K562 (cell line): ENCODE measurements at regions not wholly inside any gene's neighbourhood (a gene's known extent, or its start where the extent isn't known, plus 50 kb on each side); places are given as distances from the start of the nearest gene placed in this dataset.

Experiments
- ATAC-seq: fragments of 200-7000 bp; cut with Tn5 transposase; 3 replicates; pipeline ENCODE4 v1.9.1; 2020; ENCODE audit warnings: moderate library complexity
- BruUV-seq: library from RNA; stranded (reverse); fragments of 400-500 nt; replicated peaks from 2 replicates; lab custom pipeline; 2021; lab: Mats Ljungman, UMichigan
- CTCF ChIA-PET: fragments of 300-600 bp; formaldehyde crosslinking; extraction: SDS; loops from one replicate; lab custom pipeline; 2021; ENCODE audit warnings: low intra/inter-chr PET ratio; lab: Yijun Ruan, JAX
- POLR2A ChIA-PET: fragments of 300-600, 350-650 bp; sonication (Branson Sonifier 250); formaldehyde crosslinking; extraction: SDS; loops from one replicate; lab custom pipeline; 2021; ENCODE audit warnings: antibody characterized with exemption, inconsistent platforms; lab: Yijun Ruan, JAX
- DNase-seq, 4 experiments: peaks; one replicate each; pipeline versions ENCODE4 v3.0.0 to v3.0.0-alpha.2; 2011 to 2018; ENCODE audit warnings: low spot score in 3 of 4, mixed read lengths in 3 of 4; ENCODE audit errors: extremely low read depth in 1 of 4
- FAIRE-seq: peaks from 2 replicates; lab custom pipeline; 2011; peaks lifted over from hg19 to GRCh38; lab: Jason Lieb, UNC
- H2AFZ ChIP-seq: 2 replicates; pipeline ENCODE4 v1.6.0; 2011; ENCODE audit warnings: low read depth, low read length, control low read depth, inconsistent platforms
- H3K27ac ChIP-seq: fragments of 200-600 bp; 3 replicates; pipeline ENCODE4 v1.8.0; 2011; ENCODE audit warnings: low read depth, mild to moderate bottlenecking, control low read depth, inconsistent platforms, low read length, moderate library complexity, mixed read lengths; ENCODE audit errors: extremely low read depth
- H3K27me3 ChIP-seq, 2 experiments: fragments of 300-600 bp in 1 of 2; 2 replicates in 1 of 2; 3 replicates in 1 of 2; pipeline versions ENCODE4 v1.6.0 to v1.8.0; 2011; ENCODE audit warnings: inconsistent platforms in 2 of 2, low read length in 2 of 2, mild to moderate bottlenecking in 1 of 2, mixed read lengths in 1 of 2, moderate library complexity in 1 of 2; ENCODE audit not compliant: control insufficient read depth in 2 of 2, insufficient read depth in 2 of 2
- H3K36me3 ChIP-seq: fragments of 300-600 bp; 3 replicates; pipeline ENCODE4 v1.8.0; 2011; ENCODE audit warnings: mild to moderate bottlenecking, low read length, inconsistent platforms; ENCODE audit not compliant: control insufficient read depth, insufficient read depth
- H3K4me1 ChIP-seq, 2 experiments: fragments of 200-600 bp in 1 of 2; replicated peaks in 1 of 2; 2 replicates in 1 of 2; 3 replicates in 1 of 2; pipeline versions ENCODE4 v1.5.1 to v1.8.0; 2011; ENCODE audit warnings: inconsistent platforms in 2 of 2, low read length in 2 of 2, mild to moderate bottlenecking in 1 of 2, mixed read lengths in 1 of 2, moderate library complexity in 1 of 2; ENCODE audit not compliant: control insufficient read depth in 2 of 2, insufficient read depth in 2 of 2
- H3K4me2 ChIP-seq: 2 replicates; pipeline ENCODE4 v1.6.1; 2011; ENCODE audit warnings: low read length, control low read depth, inconsistent platforms, mixed read lengths; ENCODE audit not compliant: insufficient read depth
- H3K4me3 ChIP-seq: fragments of 200-600 bp; sonication (generic), shearing (Covaris generic); 2 replicates; pipeline ENCODE4 v1.5.1; 2016; ENCODE audit warnings: control low read depth, inconsistent platforms
- H3K79me2 ChIP-seq: fragments of 200-600 bp; 3 replicates; pipeline ENCODE4 v1.8.0; 2011; ENCODE audit warnings: low read length, inconsistent platforms; ENCODE audit not compliant: control insufficient read depth, insufficient read depth
- H3K9ac ChIP-seq, 2 experiments: 2 replicates each; pipeline versions ENCODE4 v1.6.0 to v1.6.1; 2011; ENCODE audit warnings: low read depth in 2 of 2, low read length in 2 of 2, control low read depth in 1 of 2, inconsistent platforms in 1 of 2, mild to moderate bottlenecking in 1 of 2, mixed read lengths in 1 of 2; ENCODE audit not compliant: insufficient read depth in 1 of 2
- H3K9me1 ChIP-seq: one replicate; pipeline ENCODE4 v1.6.0; 2011; ENCODE audit warnings: inconsistent platforms, mild to moderate bottlenecking, low read length, moderate library complexity; ENCODE audit not compliant: control insufficient read depth, insufficient read depth
- H3K9me3 ChIP-seq: replicated peaks from 2 replicates; pipeline ENCODE4 v1.5.1; 2011; ENCODE audit warnings: low read depth, low read length, inconsistent platforms; ENCODE audit not compliant: control insufficient read depth, insufficient read depth
- H4K20me1 ChIP-seq: replicated peaks from 2 replicates; pipeline ENCODE4 v1.6.1; 2011; ENCODE audit warnings: low read length, inconsistent platforms, mixed read lengths; ENCODE audit not compliant: control insufficient read depth, insufficient read depth
- CBFA2T3 ChIP-seq: fragments of 450-650 bp; IDR thresholded peaks from 2 replicates; pipeline ENCODE4 v1.6.1; 2017
- E2F1 ChIP-seq: sonication (generic); formaldehyde crosslinking; IDR thresholded peaks from 2 replicates; pipeline ENCODE4 v1.8.1; 2023; ENCODE audit warnings: mild to moderate bottlenecking, missing genetic modification reagents, moderate library complexity
- ESRRA ChIP-seq: fragments of 450-650 bp; IDR thresholded peaks from 2 replicates; pipeline ENCODE4 v1.6.1; 2014; ENCODE audit warnings: low read depth, mild to moderate bottlenecking, moderate library complexity, borderline replicate concordance
- HNRNPUL1 ChIP-seq: fragments of 200-400 bp; formaldehyde crosslinking; IDR thresholded peaks from 2 replicates; pipeline ENCODE4 v1.6.1; 2017; ENCODE audit warnings: low read length
- PTRF ChIP-seq: fragments of 450-650 bp; IDR thresholded peaks from 2 replicates; pipeline ENCODE4 v1.6.1; 2016; ENCODE audit warnings: mild to moderate bottlenecking, missing genetic modification characterization, missing compliant biosample characterization
- SIRT6 ChIP-seq: IDR thresholded peaks from one replicate; pipeline ENCODE4 v1.6.1; 2012; ENCODE audit warnings: low read depth, mild to moderate bottlenecking, control low read depth, inconsistent platforms, low read length, moderate library complexity
- WGBS: fragments of 100-300 bp; shearing (Covaris generic); methylation state at CpG from one replicate; pipeline ENCODE4 v1.1.6; 2016; ENCODE audit warnings: low coverage, mixed read lengths; ENCODE audit not compliant: insufficient coverage; ENCODE audit errors: missing lambda C conversion rate; 5-methylcytosine and 5-hydroxymethylcytosine counted together
- in situ Hi-C: fragments of 300-500 bp; cut with MboI; formaldehyde crosslinking; loops from 4 replicates; pipeline ENCODE4 v1.15.0; 2018; ENCODE audit warnings: inconsistent platforms, mixed read lengths
- intact Hi-C: fragments of 100-400 bp; cut with micrococcal nuclease; formaldehyde crosslinking; loops from 2 replicates; pipeline ENCODE4 v1.14.2; 2022

GRCh38 chr15:45869034-45869668 is 234.3 kb downstream of the SQOR start (continued):
- TF ChIP-seq E2F1 (CRISPR knock-in tag): no peak
- TF ChIP-seq CBFA2T3: no peak
- TF ChIP-seq ESRRA: no peak
- no peak for TF ChIP-seq HNRNPUL1
- no peak for TF ChIP-seq PTRF

- Histone ChIP-seq H3K27ac (no peak overlapping the region), H3K9me3 (no peaks in the 10 kb centered on the region), H3K27me3 (no peaks in the 10 kb centered on the region), H3K4me1 (no peaks in the 10 kb centered on the region), H3K4me3 (no peak overlapping the region), H3K9ac (no peak overlapping the region), H2AFZ (no peak overlapping the region), H4K20me1 (no peaks in the 10 kb centered on the region), H3K9me1 (no peaks in the 10 kb centered on the region), H3K36me3 (no peaks in the 10 kb centered on the region), H3K79me2 (no peaks in the 10 kb centered on the region), H3K4me2 (no peak overlapping the region)
- POLR2A ChIA-PET: no interaction called here
- ATAC-seq (no peak), DNase-seq (no peak), FAIRE-seq (no peak)
- BruUV-seq: no TSS peak
- no peak for TF ChIP-seq SIRT6
- WGBS: 0% methylated on average over 3 of the region's 3 CpGs
- CTCF ChIA-PET: no interaction called here
- in situ Hi-C loops (no loop called here), intact Hi-C loops (no loop called here)
Measured at GRCh38 chr15:45871121-45871855, 236.5 kb downstream of the SQOR start.
